ENCODE measurements at regions not wholly inside any gene's neighbourhood (a gene's known extent, or its start where the extent isn't known, plus 50 kb on each side); places are given as distances from the start of the nearest gene placed in this dataset.

- TF ChIP-seq CTCF (IDR thresholded peaks at IDR 0.05; ENCODE audit: low read depth, low read length), result no peak
- DNase-seq (ENCODE audit: extremely low read depth, low read depth), result no peak
Observed at GRCh38 chr4:181372014-181372413, 871.2 kb upstream of the TENM3 start.

- no peak for DNase-seq (ENCODE audit: extremely low read depth, low read depth)
- no peak for TF ChIP-seq CTCF (IDR thresholded peaks at IDR 0.05; ENCODE audit: low read depth, low read length)
Observed at GRCh38 chr4:181376058-181376457, 867.1 kb upstream of the TENM3 start.

GRCh38 chr4:181388061-181388460, 855.1 kb upstream of the TENM3 start:
- TF ChIP-seq CTCF (IDR thresholded peaks at IDR 0.05; ENCODE audit: low read depth, low read length), result no peak
- DNase-seq (ENCODE audit: extremely low read depth, low read depth), result no peak

GRCh38 chr4:181416966-181417365, 826.2 kb upstream of the TENM3 start:
- DNase-seq (ENCODE audit: extremely low read depth, low read depth), result no peak
- no peak for TF ChIP-seq CTCF (IDR thresholded peaks at IDR 0.05; ENCODE audit: low read depth, low read length)

- DNase-seq (ENCODE audit: extremely low read depth, low read depth), result no peak
- TF ChIP-seq CTCF (IDR thresholded peaks at IDR 0.05; ENCODE audit: low read depth, low read length), result no peak
Observed at GRCh38 chr4:181418496-181418895, 824.7 kb upstream of the TENM3 start.

GRCh38 chr4:181420950-181421349, 822.3 kb upstream of the TENM3 start:
- TF ChIP-seq CTCF (IDR thresholded peaks at IDR 0.05; ENCODE audit: low read depth, low read length), result no peak
- no peak for DNase-seq (ENCODE audit: extremely low read depth, low read depth)

- no peak for TF ChIP-seq CTCF (IDR thresholded peaks at IDR 0.05; ENCODE audit: low read depth, low read length)
- DNase-seq (ENCODE audit: extremely low read depth, low read depth), result no peak
Observed at GRCh38 chr4:181424362-181425016, 818.7 kb upstream of the TENM3 start.
